Nephron progenitor cell (in vitro differentiated cells): ENCODE measurements at regions not wholly inside any gene's neighbourhood (a gene's known extent, or its start where the extent isn't known, plus 50 kb on each side); places are given as distances from the start of the nearest gene placed in this dataset.

Experiments used
- DNase-seq: peaks from one replicate; pipeline ENCODE4 v3.0.0; 2021
- H3K27ac Mint-ChIP-seq: 2 replicates; pipeline ENCODE4 v1.8.0; 2021; ENCODE audit warnings: mild to moderate bottlenecking, moderate library complexity, mixed read lengths
- H3K27me3 Mint-ChIP-seq: 2 replicates; pipeline ENCODE4 v1.8.0; 2021; ENCODE audit warnings: mild to moderate bottlenecking, low read depth, mixed read lengths; ENCODE audit not compliant: poor library complexity
- H3K36me3 Mint-ChIP-seq: 2 replicates; pipeline ENCODE4 v1.8.0; 2021; ENCODE audit warnings: low read depth, mixed read lengths
- H3K4me1 Mint-ChIP-seq: 2 replicates; pipeline ENCODE4 v1.8.0; 2021; ENCODE audit warnings: mixed read lengths
- H3K4me3 Mint-ChIP-seq: 2 replicates; pipeline ENCODE4 v1.8.0; 2021; ENCODE audit warnings: mild to moderate bottlenecking, moderate library complexity, mixed read lengths
- H3K9me3 Mint-ChIP-seq: 2 replicates; pipeline ENCODE4 v1.8.0; 2021; ENCODE audit warnings: mild to moderate bottlenecking, moderate library complexity, mixed read lengths
- CTCF ChIP-seq: fragments of 200-600 bp; sonication (generic); IDR thresholded peaks from 2 replicates; pipeline ENCODE4 v1.5.0; 2021; ENCODE audit warnings: antibody characterized with exemption

GRCh38 chr19:34588846-34589245 is 88.1 kb downstream of the SCGB2B2 start:
- H3K4me3 Mint-ChIP-seq, result no peak overlapping the region
- H3K36me3 Mint-ChIP-seq, result no peaks in the 10 kb centered on the region
- no peak for TF ChIP-seq CTCF
- H3K4me1 Mint-ChIP-seq, result no peaks in the 10 kb centered on the region
- H3K9me3 Mint-ChIP-seq, result peaks cover 77% of the 10 kb centered on the region
- peaks cover 10% of the 10 kb centered on the region for H3K27me3 Mint-ChIP-seq
- DNase-seq, result no peak
- H3K27ac Mint-ChIP-seq, result no peak overlapping the region

GRCh38 chr19:34588249-34588648 is 88.7 kb downstream of the SCGB2B2 start:
- Mint-ChIP-seq H3K4me1 (no peaks in the 10 kb centered on the region), H3K9me3 (peaks cover 74% of the 10 kb centered on the region), H3K27ac (no peak overlapping the region), H3K4me3 (no peak overlapping the region), H3K36me3 (no peaks in the 10 kb centered on the region), H3K27me3 (peaks cover 10% of the 10 kb centered on the region)
- no peak for DNase-seq
- no peak for TF ChIP-seq CTCF

GRCh38 chr19:34580408-34580807 is 96.6 kb downstream of the SCGB2B2 start:
- peaks cover 60% of the 10 kb centered on the region for H3K9me3 Mint-ChIP-seq
- H3K4me1 Mint-ChIP-seq, result no peaks in the 10 kb centered on the region
- no peak overlapping the region for H3K4me3 Mint-ChIP-seq
- H3K27me3 Mint-ChIP-seq, result peaks cover 24% of the 10 kb centered on the region
- no peak for TF ChIP-seq CTCF
- no peaks in the 10 kb centered on the region for H3K36me3 Mint-ChIP-seq
- DNase-seq, result no peak
- H3K27ac Mint-ChIP-seq, result no peak overlapping the region

GRCh38 chr19:34580055-34580336 is 97.0 kb downstream of the SCGB2B2 start:
- DNase-seq, result no peak
- Mint-ChIP-seq H3K27ac (no peak overlapping the region), H3K27me3 (peaks cover 26% of the 10 kb centered on the region), H3K9me3 (peaks cover 64% of the 10 kb centered on the region), H3K4me3 (no peak overlapping the region), H3K36me3 (no peaks in the 10 kb centered on the region), H3K4me1 (no peaks in the 10 kb centered on the region)
- no peak for TF ChIP-seq CTCF

- no peak overlapping the region for H3K27ac Mint-ChIP-seq
- H3K9me3 Mint-ChIP-seq, result peaks cover 62% of the 10 kb centered on the region
- no peak for TF ChIP-seq CTCF
- no peaks in the 10 kb centered on the region for H3K36me3 Mint-ChIP-seq
- H3K27me3 Mint-ChIP-seq, result peaks cover 23% of the 10 kb centered on the region
- no peak for DNase-seq
- H3K4me1 Mint-ChIP-seq, result no peaks in the 10 kb centered on the region
- no peak overlapping the region for H3K4me3 Mint-ChIP-seq
These were observed 97.5 kb downstream of the SCGB2B2 start for GRCh38 chr19:34579281-34580054.

GRCh38 chr19:34578751-34579150 is 97.2 kb downstream of the WTIP start:
- H3K4me1 Mint-ChIP-seq, result no peaks in the 10 kb centered on the region
- H3K9me3 Mint-ChIP-seq, result peaks cover 62% of the 10 kb centered on the region
- no peak overlapping the region for H3K4me3 Mint-ChIP-seq
- H3K36me3 Mint-ChIP-seq, result no peaks in the 10 kb centered on the region
- H3K27ac Mint-ChIP-seq, result no peak overlapping the region
- H3K27me3 Mint-ChIP-seq, result peaks cover 23% of the 10 kb centered on the region
- DNase-seq, result no peak
- no peak for TF ChIP-seq CTCF
